ENCODE measurements at regions not wholly inside any gene's neighbourhood (a gene's known extent, or its start where the extent isn't known, plus 50 kb on each side); places are given as distances from the start of the nearest gene placed in this dataset.

- TF ChIP-seq CTCF (IDR thresholded peaks at IDR 0.05; ENCODE audit: poor library complexity, severe bottlenecking) (no peak), REST (IDR thresholded peaks at IDR 0.05; ENCODE audit: borderline replicate concordance) (no peak), RAD21 (conservative IDR thresholded peaks at IDR 0.05) (no peak), POLR2AphosphoS5 (IDR thresholded peaks at IDR 0.05) (no peak), EZH2 (IDR thresholded peaks at IDR 0.05; ENCODE audit: borderline replicate concordance, insufficient read depth, low read length, poor library complexity, severe bottlenecking) (no peak)
Measured at GRCh38 chr19:30672926-30673325, 300.7 kb downstream of the ZNF536 start.

Measured in neural cell (in vitro differentiated cells).